Kidney (tissue), 13 donors: ENCODE measurements at regions not wholly inside any gene's neighbourhood (a gene's known extent, or its start where the extent isn't known, plus 50 kb on each side); places are given as distances from the start of the nearest gene placed in this dataset.

Source experiments
- DNase-seq, 5 donors: peaks; one replicate each; pipeline ENCODE4 v3.0.0-alpha.2; 2013 to 2020
- FAIRE-seq: peaks from 2 replicates; lab custom pipeline; 2012; peaks lifted over from hg19 to GRCh38; lab: Jason Lieb, UNC
- H3K27ac ChIP-seq, 2 donors: one replicate each; pipeline ENCODE4 v1.7.0; 2013; ENCODE audit warnings: low read depth in 2 of 2, low read length in 2 of 2, inconsistent platforms in 1 of 2
- H3K27me3 ChIP-seq: one replicate; pipeline ENCODE4 v1.7.1; 2013; ENCODE audit warnings: low read length, inconsistent platforms; ENCODE audit not compliant: control insufficient read depth, insufficient read depth
- H3K36me3 ChIP-seq, 3 donors: one replicate each; pipeline versions ENCODE4 v1.7.0 to v1.7.1; 2013; ENCODE audit warnings: low read length in 3 of 3, control low read depth in 1 of 3, inconsistent platforms in 1 of 3; ENCODE audit not compliant: insufficient read depth in 3 of 3, control insufficient read depth in 2 of 3
- H3K4me1 ChIP-seq, 3 donors: one replicate each; pipeline versions ENCODE4 v1.7.0 to v1.7.1; 2013; ENCODE audit warnings: low read length in 3 of 3, inconsistent platforms in 1 of 3, low read depth in 1 of 3; ENCODE audit not compliant: control insufficient read depth in 2 of 3, insufficient read depth in 2 of 3
- H3K4me3 ChIP-seq, 3 donors: one replicate each; pipeline versions ENCODE4 v1.7.0 to v1.8.1; 2013; ENCODE audit warnings: low read length in 3 of 3, control low read depth in 1 of 3, inconsistent platforms in 1 of 3
- H3K9ac ChIP-seq, 3 donors: one replicate each; pipeline versions ENCODE4 v1.7.0 to v1.7.1; 2013; ENCODE audit warnings: low read length in 3 of 3, control low read depth in 1 of 3, inconsistent platforms in 1 of 3
- H3K9me3 ChIP-seq, 3 donors: one replicate each; pipeline versions ENCODE4 v1.7.0 to v1.7.1; 2013; ENCODE audit warnings: low read length in 3 of 3, control low read depth in 1 of 3, inconsistent platforms in 1 of 3; ENCODE audit not compliant: control insufficient read depth in 2 of 3, insufficient read depth in 1 of 3
- CTCF ChIP-seq: IDR thresholded peaks from 3 replicates; pipeline ENCODE4 v1.5.1; 2012; ENCODE audit warnings: mild to moderate bottlenecking, moderate library complexity, borderline replicate concordance; ENCODE audit not compliant: insufficient read depth; ENCODE audit errors: extremely low read depth
- intact Hi-C: fragments of 100-400 bp; cut with DNase I; formaldehyde crosslinking; loops from one replicate; pipeline ENCODE4 v1.11.1; 2022
- donor health status: control.
- donor health status: control.
- donor health status: control.
- donor health status: control.
- donor health status: control.
- donor health status: DM: yes; HTN: yes; CAD: no.
- donor health status: Normal renal cell carcinoma (clear cell type).

- intact Hi-C loops = no loop called here
- no peak for FAIRE-seq
- no peaks in the 10 kb centered on the region for H3K27me3 ChIP-seq
- no peak for TF ChIP-seq CTCF
- no peaks in the 10 kb centered on the region for H3K4me1 ChIP-seq
- no peak overlapping the region for H3K27ac ChIP-seq
- no peaks in the 10 kb centered on the region for H3K36me3 ChIP-seq
- peaks cover 0 to 10% (median 0%) of the 10 kb centered on the region in 3 donors for H3K9me3 ChIP-seq
- no peak overlapping the region for H3K9ac ChIP-seq
- H3K4me3 ChIP-seq = no peak overlapping the region
- DNase-seq = no peak
These were observed 167.5 kb upstream of the HTR2A start for GRCh38 chr13:47064381-47064780.

- Histone ChIP-seq H3K9me3 (no peaks in the 10 kb centered on the region), H3K4me3 (no peak overlapping the region), H3K9ac (no peak overlapping the region), H3K36me3 (no peaks in the 10 kb centered on the region), H3K27ac (no peak overlapping the region), H3K27me3 (no peaks in the 10 kb centered on the region), H3K4me1 (no peaks in the 10 kb centered on the region)
- no peak for DNase-seq
- intact Hi-C loops = no loop called here
- no peak for TF ChIP-seq CTCF
- FAIRE-seq = no peak
These were observed 152.6 kb upstream of the HTR2A start for GRCh38 chr13:47049276-47049989.

GRCh38 chr13:47046706-47047105 is 149.9 kb upstream of the HTR2A start:
- no peaks in the 10 kb centered on the region for H3K9me3 ChIP-seq
- no peaks in the 10 kb centered on the region for H3K36me3 ChIP-seq
- DNase-seq = no peak
- H3K4me1 ChIP-seq = no peaks in the 10 kb centered on the region
- FAIRE-seq = no peak
- no peaks in the 10 kb centered on the region for H3K27me3 ChIP-seq
- TF ChIP-seq CTCF = no peak
- H3K27ac ChIP-seq = no peak overlapping the region
- intact Hi-C loops = no loop called here
- H3K4me3 ChIP-seq = no peak overlapping the region
- no peak overlapping the region for H3K9ac ChIP-seq

GRCh38 chr13:47044842-47045241 is 148.0 kb upstream of the HTR2A start:
- Histone ChIP-seq H3K4me3 (no peak overlapping the region), H3K36me3 (no peaks in the 10 kb centered on the region), H3K9ac (no peak overlapping the region), H3K4me1 (no peaks in the 10 kb centered on the region), H3K27ac (no peak overlapping the region), H3K27me3 (no peaks in the 10 kb centered on the region), H3K9me3 (no peaks in the 10 kb centered on the region)
- no peak for TF ChIP-seq CTCF
- intact Hi-C loops = no loop called here
- no peak for FAIRE-seq
- DNase-seq = no peak
